GM18517 (cell line): ENCODE measurements at regions not wholly inside any gene's neighbourhood (a gene's known extent, or its start where the extent isn't known, plus 50 kb on each side); places are given as distances from the start of the nearest gene placed in this dataset.

Experiments used
- ATAC-seq: cut with Tn5 transposase; IDR thresholded peaks from one replicate; pipeline ENCODE4 v1.9.1; 2021; ENCODE audit warnings: mild to moderate bottlenecking, moderate library complexity; ENCODE audit not compliant: unreplicated experiment

- peak; percentile 69 for ATAC-seq
Measured at GRCh38 chr10:25113191-25114035, 61.4 kb upstream of the GPR158 start.

DNA sequence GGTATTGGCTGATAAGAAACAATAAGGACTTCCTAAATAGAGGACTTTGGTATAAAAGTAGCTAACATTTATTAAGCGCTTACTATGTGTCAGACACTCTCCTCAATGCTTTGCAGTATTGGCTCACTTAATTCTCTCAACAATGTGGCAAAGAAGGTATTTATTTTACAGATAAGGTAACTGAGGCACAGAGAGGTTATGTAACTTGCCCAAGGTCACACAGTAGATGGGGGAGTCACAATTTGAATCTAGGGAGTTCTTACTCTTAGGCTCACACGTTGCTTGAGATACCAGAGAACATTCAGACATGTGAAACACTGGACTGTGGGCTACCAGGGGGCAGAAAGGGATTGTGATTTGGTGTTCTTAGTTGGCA lies 60.8 kb upstream of the GPR158 start:
- ATAC-seq: no peak

DNA sequence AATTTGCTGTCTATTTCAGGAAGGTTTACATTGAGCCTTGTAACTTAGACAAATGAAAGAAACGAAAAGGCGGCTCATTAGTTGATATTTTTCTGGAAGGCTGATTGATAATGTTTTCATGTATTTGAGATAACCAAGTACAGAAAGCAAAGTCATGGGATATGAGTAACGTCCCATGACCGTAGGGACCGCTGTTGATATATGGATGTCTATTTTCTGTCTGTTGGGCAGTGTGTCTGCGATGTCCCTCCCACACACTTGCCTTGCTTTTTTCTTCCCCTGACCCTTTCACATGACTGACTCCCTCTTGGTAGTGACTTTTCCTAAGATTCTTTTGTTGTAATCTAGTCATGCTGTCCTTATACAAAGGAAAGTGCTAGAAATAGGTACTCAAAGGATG lies 57.0 kb upstream of the GPR158 start:
- no peak for ATAC-seq

DNA sequence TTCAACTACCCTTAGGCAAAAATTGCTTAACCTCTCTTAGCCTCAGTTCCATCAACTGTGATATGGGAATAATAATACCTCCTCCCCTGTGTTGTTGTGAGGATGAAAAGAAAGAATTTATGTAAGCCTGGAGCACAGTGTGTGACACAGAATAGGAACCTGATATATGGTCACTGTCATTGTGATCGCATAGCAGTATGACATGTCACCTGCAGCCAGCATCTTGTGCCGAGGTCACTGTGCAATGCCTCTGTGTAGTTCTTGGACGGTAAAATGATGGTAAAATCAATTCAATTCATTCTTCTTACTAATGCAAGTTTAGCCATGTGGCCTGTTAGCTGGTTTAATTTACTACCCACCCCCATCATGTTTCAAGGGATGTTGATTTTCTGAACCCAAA lies 54.6 kb upstream of the GPR158 start:
- ATAC-seq: no peak
